ENCODE measurements at regions not wholly inside any gene's neighbourhood (a gene's known extent, or its start where the extent isn't known, plus 50 kb on each side); places are given as distances from the start of the nearest gene placed in this dataset.

DNA sequence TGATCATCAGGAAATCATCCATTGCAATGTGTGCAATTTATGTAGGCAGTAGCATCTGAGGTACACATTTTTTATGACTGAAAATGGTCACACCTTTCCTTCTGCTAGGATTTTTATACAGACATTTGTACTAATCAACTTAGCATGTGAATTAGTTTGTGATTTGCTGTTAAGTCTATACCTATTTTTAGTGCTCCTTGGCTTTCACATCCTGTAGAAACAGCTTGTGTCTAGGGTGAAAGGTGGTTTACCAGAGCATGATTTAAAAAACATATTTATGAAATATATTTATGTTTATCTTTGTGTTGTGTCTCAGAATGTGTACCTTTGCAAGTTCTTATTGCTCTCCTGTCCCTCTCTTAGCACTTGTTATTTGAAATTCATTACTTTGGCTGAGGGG lies 916.0 kb downstream of the TECRL start:
- H3K4me2 ChIP-seq, result no peak overlapping the region
- H3K9me3 ChIP-seq, result no peaks in the 10 kb centered on the region
- TF ChIP-seq TCF12 (IDR thresholded peaks at IDR 0.05) (no peak), MXI1 (IDR thresholded peaks at IDR 0.05; ENCODE audit: low read depth, low read length) (no peak), CHD2 (IDR thresholded peaks at IDR 0.05; ENCODE audit: low read length, partially characterized antibody) (no peak), RFX5 (IDR thresholded peaks at IDR 0.05; ENCODE audit: low read length) (no peak), MEF2A (IDR thresholded peaks at IDR 0.05; ENCODE audit: borderline replicate concordance, low read depth) (no peak), NFIC (IDR thresholded peaks at IDR 0.05; ENCODE audit: borderline replicate concordance) (no peak), TAF1 (IDR thresholded peaks at IDR 0.05; ENCODE audit: borderline replicate concordance, low read depth, low read length) (no peak)
- TF ChIP-seq, protein P1, sequence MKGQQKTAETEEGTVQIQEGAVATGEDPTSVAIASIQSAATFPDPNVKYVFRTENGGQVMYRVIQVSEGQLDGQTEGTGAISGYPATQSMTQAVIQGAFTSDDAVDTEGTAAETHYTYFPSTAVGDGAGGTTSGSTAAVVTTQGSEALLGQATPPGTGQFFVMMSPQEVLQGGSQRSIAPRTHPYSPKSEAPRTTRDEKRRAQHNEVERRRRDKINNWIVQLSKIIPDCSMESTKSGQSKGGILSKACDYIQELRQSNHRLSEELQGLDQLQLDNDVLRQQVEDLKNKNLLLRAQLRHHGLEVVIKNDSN (IDR thresholded peaks at IDR 0.05; ENCODE audit: borderline replicate concordance, low read depth), result no peak
- TF ChIP-seq, protein P2, sequence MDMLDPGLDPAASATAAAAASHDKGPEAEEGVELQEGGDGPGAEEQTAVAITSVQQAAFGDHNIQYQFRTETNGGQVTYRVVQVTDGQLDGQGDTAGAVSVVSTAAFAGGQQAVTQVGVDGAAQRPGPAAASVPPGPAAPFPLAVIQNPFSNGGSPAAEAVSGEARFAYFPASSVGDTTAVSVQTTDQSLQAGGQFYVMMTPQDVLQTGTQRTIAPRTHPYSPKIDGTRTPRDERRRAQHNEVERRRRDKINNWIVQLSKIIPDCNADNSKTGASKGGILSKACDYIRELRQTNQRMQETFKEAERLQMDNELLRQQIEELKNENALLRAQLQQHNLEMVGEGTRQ (IDR thresholded peaks at IDR 0.05; ENCODE audit: borderline replicate concordance, low read depth, low read length), result no peak
- TF ChIP-seq, protein P3, sequence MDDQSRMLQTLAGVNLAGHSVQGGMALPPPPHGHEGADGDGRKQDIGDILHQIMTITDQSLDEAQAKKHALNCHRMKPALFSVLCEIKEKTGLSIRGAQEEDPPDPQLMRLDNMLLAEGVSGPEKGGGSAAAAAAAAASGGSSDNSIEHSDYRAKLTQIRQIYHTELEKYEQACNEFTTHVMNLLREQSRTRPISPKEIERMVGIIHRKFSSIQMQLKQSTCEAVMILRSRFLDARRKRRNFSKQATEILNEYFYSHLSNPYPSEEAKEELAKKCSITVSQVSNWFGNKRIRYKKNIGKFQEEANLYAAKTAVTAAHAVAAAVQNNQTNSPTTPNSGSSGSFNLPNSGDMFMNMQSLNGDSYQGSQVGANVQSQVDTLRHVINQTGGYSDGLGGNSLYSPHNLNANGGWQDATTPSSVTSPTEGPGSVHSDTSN (IDR thresholded peaks at IDR 0.05), result no peak
- DNase-seq, result no peak
- POLR2A ChIA-PET, result no interaction called here
- H3K27me3 ChIP-seq (ENCODE audit: insufficient read depth), result no peaks in the 10 kb centered on the region
- H3K9ac ChIP-seq, result no peak overlapping the region
- no peak overlapping the region for H3K4me3 ChIP-seq (ENCODE audit: low read depth in 2 of 2, low read length in 1 of 2)
- no peaks in the 10 kb centered on the region for H3K79me2 ChIP-seq (ENCODE audit: insufficient read depth)
- H2AFZ ChIP-seq (ENCODE audit: low read depth), result no peak overlapping the region
- H3K4me1 ChIP-seq (ENCODE audit: control insufficient read depth in 1 of 2, insufficient read depth in 2 of 2, low read depth in 1 of 2, low read length in 1 of 2), result no peaks in the 10 kb centered on the region; a peak in 2 of 4 replicates
- no peaks in the 10 kb centered on the region for H4K20me1 ChIP-seq (ENCODE audit: insufficient read depth)
- no peaks in the 10 kb centered on the region for H3K9me2 ChIP-seq
- CTCF ChIA-PET, result no interaction called here
- H3K27ac ChIP-seq (ENCODE audit: low read depth in 2 of 2, low read length in 1 of 2), result no peak overlapping the region
- no peaks in the 10 kb centered on the region for H3F3A ChIP-seq (replicated peaks; ENCODE audit: insufficient read depth)
- no peaks in the 10 kb centered on the region for H3K36me3 ChIP-seq (replicated peaks in 1 of 2; ENCODE audit: control insufficient read depth in 1 of 2, insufficient read depth in 2 of 2, low read length in 1 of 2)

DNA sequence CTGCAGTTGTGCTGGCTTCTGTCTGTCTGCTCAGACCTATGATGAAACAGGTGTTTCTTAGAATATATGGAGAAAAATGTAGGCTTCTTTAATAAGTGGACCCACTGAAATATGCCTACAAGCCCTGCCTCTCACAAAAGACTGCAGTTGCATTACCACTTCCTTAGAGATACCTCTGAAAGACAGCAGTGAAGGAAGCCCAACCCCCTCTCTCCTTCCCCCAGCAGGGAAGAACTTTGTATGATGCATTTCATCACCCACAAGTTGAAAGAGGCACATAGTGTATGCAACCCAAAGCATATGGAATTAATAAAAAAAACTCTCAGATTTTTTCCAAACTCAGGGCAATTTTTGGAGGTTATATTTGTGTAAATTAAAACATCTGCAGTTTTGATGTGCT lies 916.7 kb downstream of the TECRL start:
- H3K27ac ChIP-seq (ENCODE audit: low read depth in 2 of 2, low read length in 1 of 2), result no peak overlapping the region
- no peaks in the 10 kb centered on the region for H3K9me3 ChIP-seq
- no peak for DNase-seq
- ChIA-PET POLR2A (no interaction called here), CTCF (no interaction called here)
- no peaks in the 10 kb centered on the region for H3K79me2 ChIP-seq (ENCODE audit: insufficient read depth)
- no peaks in the 10 kb centered on the region for H3F3A ChIP-seq (replicated peaks; ENCODE audit: insufficient read depth)
- H3K36me3 ChIP-seq (replicated peaks in 1 of 2; ENCODE audit: control insufficient read depth in 1 of 2, insufficient read depth in 2 of 2, low read length in 1 of 2), result no peaks in the 10 kb centered on the region
- no peak overlapping the region for H3K9ac ChIP-seq
- no peaks in the 10 kb centered on the region for H4K20me1 ChIP-seq (ENCODE audit: insufficient read depth)
- H3K4me1 ChIP-seq (ENCODE audit: control insufficient read depth in 1 of 2, insufficient read depth in 2 of 2, low read depth in 1 of 2, low read length in 1 of 2), result no peaks in the 10 kb centered on the region; a peak in 2 of 4 replicates
- no peak overlapping the region for H2AFZ ChIP-seq (ENCODE audit: low read depth)
- H3K9me2 ChIP-seq, result no peaks in the 10 kb centered on the region
- H3K4me3 ChIP-seq (ENCODE audit: low read depth in 2 of 2, low read length in 1 of 2), result no peak overlapping the region
- TF ChIP-seq YY1 (IDR thresholded peaks at IDR 0.05; ENCODE audit: low read depth) (no peak), GABPA (IDR thresholded peaks at IDR 0.05; ENCODE audit: low read depth) (no peak), JUND (IDR thresholded peaks at IDR 0.05) (no peak), ELF1 (IDR thresholded peaks at IDR 0.05) (no peak), GATA2 (CRISPR knock-in tag; IDR thresholded peaks at IDR 0.05) (no peak), FOSL2 (IDR thresholded peaks at IDR 0.05; ENCODE audit: borderline replicate concordance, low read depth) (no peak), TEAD4 (IDR thresholded peaks at IDR 0.05; ENCODE audit: borderline replicate concordance, insufficient read depth) (no peak), SMC3 (IDR thresholded peaks at IDR 0.05; ENCODE audit: low read depth, low read length) (no peak), TAF1 (IDR thresholded peaks at IDR 0.05; ENCODE audit: borderline replicate concordance, low read depth, low read length) (no peak), MXI1 (IDR thresholded peaks at IDR 0.05; ENCODE audit: low read depth, low read length) (no peak), EP300 (IDR thresholded peaks at IDR 0.05; ENCODE audit: borderline replicate concordance in 1 of 2, low read depth in 1 of 2, low read length in 1 of 2) (no peak)
- TF ChIP-seq, protein P4, sequence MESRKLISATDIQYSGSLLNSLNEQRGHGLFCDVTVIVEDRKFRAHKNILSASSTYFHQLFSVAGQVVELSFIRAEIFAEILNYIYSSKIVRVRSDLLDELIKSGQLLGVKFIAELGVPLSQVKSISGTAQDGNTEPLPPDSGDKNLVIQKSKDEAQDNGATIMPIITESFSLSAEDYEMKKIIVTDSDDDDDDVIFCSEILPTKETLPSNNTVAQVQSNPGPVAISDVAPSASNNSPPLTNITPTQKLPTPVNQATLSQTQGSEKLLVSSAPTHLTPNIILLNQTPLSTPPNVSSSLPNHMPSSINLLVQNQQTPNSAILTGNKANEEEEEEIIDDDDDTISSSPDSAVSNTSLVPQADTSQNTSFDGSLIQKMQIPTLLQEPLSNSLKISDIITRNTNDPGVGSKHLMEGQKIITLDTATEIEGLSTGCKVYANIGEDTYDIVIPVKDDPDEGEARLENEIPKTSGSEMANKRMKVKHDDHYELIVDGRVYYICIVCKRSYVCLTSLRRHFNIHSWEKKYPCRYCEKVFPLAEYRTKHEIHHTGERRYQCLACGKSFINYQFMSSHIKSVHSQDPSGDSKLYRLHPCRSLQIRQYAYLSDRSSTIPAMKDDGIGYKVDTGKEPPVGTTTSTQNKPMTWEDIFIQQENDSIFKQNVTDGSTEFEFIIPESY (IDR thresholded peaks at IDR 0.05; ENCODE audit: borderline replicate concordance, low read depth), result no peak
- TF ChIP-seq, protein P2 (IDR thresholded peaks at IDR 0.05; ENCODE audit: borderline replicate concordance, low read depth, low read length), result no peak
- TF ChIP-seq, protein P5, sequence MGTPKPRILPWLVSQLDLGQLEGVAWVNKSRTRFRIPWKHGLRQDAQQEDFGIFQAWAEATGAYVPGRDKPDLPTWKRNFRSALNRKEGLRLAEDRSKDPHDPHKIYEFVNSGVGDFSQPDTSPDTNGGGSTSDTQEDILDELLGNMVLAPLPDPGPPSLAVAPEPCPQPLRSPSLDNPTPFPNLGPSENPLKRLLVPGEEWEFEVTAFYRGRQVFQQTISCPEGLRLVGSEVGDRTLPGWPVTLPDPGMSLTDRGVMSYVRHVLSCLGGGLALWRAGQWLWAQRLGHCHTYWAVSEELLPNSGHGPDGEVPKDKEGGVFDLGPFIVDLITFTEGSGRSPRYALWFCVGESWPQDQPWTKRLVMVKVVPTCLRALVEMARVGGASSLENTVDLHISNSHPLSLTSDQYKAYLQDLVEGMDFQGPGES (IDR thresholded peaks at IDR 0.05; ENCODE audit: low read depth, low read length), result no peak
- TF ChIP-seq, protein P6, sequence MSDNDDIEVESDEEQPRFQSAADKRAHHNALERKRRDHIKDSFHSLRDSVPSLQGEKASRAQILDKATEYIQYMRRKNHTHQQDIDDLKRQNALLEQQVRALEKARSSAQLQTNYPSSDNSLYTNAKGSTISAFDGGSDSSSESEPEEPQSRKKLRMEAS (IDR thresholded peaks at IDR 0.05; ENCODE audit: low read depth), result no peak
- no peak overlapping the region for H3K4me2 ChIP-seq
- no peaks in the 10 kb centered on the region for H3K27me3 ChIP-seq (ENCODE audit: insufficient read depth)
